Pancreas (tissue), 10 donors: ENCODE measurements at regions not wholly inside any gene's neighbourhood (a gene's known extent, or its start where the extent isn't known, plus 50 kb on each side); places are given as distances from the start of the nearest gene placed in this dataset.
A peak's percentile ranks its signal among the peaks of the same experiment; 100 is the strongest.

ENCODE experiments used
- ATAC-seq, 4 donors: fragments of 200-7000 bp; cut with Tn5 transposase; one replicate each; pipeline versions ENCODE4 v1.8.0 to v1.9.1; 2020; ENCODE audit warnings: mild to moderate bottlenecking in 4 of 4, moderate library complexity in 4 of 4
- DNase-seq, 6 donors: peaks; one replicate each; pipeline ENCODE4 v3.0.0-alpha.2; 2020
- FAIRE-seq: peaks from 2 replicates; lab custom pipeline; 2012; peaks lifted over from hg19 to GRCh38; lab: Jason Lieb, UNC
- H3K27ac ChIP-seq, 4 donors: fragments of 200-600 bp; sonication (generic); 1 replicate in 3 of 4; 2 replicates in 1 of 4; pipeline versions ENCODE4 v1.5.0 to v1.8.0; 2020
- H3K27me3 ChIP-seq, 4 donors: fragments of 200-600 bp; one replicate each; pipeline ENCODE4 v1.8.0; 2021
- H3K36me3 ChIP-seq, 3 donors: fragments of 200-600 bp; sonication (generic) in 1 of 3; one replicate each; pipeline versions ENCODE4 v1.5.0 to v1.8.0; 2020 to 2021
- H3K4me1 ChIP-seq, 3 donors: fragments of 200-600 bp; one replicate each; pipeline ENCODE4 v1.8.0; 2021
- H3K4me3 ChIP-seq, 4 donors: fragments of 200-600 bp; sonication (generic) in 2 of 4; one replicate each; pipeline versions ENCODE4 v1.5.0 to v1.8.0; 2020 to 2021
- H3K9me3 ChIP-seq, 4 donors: fragments of 200-600 bp; one replicate each; pipeline ENCODE4 v1.8.0; 2021
- WGBS, 2 donors: extraction: QIAGEN DNeasy Blood & Tissue Kit; methylation state at CpG; one replicate each; pipeline ENCODE4 v1.1.7; 2013; 5-methylcytosine and 5-hydroxymethylcytosine counted together
- intact Hi-C, 3 donors: fragments of 100-400 bp; cut with DNase I; formaldehyde crosslinking; loops; one replicate each; pipeline versions ENCODE4 v1.11.1 to v1.14.2; 2022
- TF ChIP-seq, protein P1 (sequence below), 4 donors: fragments of 200-600 bp; sonication (generic) in 3 of 4; IDR thresholded peaks; one replicate each; pipeline versions ENCODE4 v1.5.0 to v1.8.0; 2021; ENCODE audit warnings: antibody characterized with exemption in 4 of 4
- donor health status: healthy with polysubstance abuse.
- donor health status: DM: no; HTN: no; CAD: no; lungs with moderate emphysema.
- donor health status: DM: no; HTN: no; CAD: no.
- donor health status: control.
- donor health status: control.
- donor health status: Bipolar disorder and iron deficiency.
- donor health status: DM: yes; HTN: yes; CAD: no.
- donor health status: DM: no; HTN: no; CAD: no.
- donor health status: DM: no; HTN: no; CAD: no.
- donor health status: DM: yes; HTN: yes; CAD: no.

DNA sequence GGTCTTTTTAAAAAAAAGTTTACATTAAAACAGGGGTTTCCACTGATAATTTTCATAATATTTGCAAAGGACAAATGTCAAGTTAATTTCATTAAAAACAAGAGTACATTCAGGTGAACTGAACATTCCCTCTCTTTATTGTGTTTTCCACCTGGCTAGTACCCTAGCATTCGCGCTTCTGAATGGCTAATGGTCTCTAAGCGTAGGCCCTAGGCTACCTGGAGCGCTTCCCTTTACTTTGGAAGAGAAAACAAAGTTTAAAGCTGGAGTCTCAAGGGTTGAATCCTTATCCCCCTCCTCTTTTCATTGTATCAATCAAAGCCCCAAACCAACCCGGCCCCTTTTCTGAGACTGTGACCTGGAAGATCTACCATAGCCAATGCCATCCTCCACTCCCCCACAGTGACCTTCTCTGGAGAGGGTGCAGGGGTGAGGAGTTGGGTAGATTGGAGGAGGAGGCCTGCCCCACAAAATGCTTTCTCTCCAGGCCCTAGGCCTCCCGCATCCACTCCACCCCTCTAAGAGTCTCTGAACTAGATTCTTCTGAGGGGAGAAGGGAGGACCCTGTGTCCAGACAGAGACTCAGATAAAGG is 73.3 kb upstream of the TBCA start:
- TF ChIP-seq, protein P1, sequence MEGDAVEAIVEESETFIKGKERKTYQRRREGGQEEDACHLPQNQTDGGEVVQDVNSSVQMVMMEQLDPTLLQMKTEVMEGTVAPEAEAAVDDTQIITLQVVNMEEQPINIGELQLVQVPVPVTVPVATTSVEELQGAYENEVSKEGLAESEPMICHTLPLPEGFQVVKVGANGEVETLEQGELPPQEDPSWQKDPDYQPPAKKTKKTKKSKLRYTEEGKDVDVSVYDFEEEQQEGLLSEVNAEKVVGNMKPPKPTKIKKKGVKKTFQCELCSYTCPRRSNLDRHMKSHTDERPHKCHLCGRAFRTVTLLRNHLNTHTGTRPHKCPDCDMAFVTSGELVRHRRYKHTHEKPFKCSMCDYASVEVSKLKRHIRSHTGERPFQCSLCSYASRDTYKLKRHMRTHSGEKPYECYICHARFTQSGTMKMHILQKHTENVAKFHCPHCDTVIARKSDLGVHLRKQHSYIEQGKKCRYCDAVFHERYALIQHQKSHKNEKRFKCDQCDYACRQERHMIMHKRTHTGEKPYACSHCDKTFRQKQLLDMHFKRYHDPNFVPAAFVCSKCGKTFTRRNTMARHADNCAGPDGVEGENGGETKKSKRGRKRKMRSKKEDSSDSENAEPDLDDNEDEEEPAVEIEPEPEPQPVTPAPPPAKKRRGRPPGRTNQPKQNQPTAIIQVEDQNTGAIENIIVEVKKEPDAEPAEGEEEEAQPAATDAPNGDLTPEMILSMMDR (IDR thresholded peaks at IDR 0.05), result no peak
- H3K27ac ChIP-seq, result no peak overlapping the region
- H3K27me3 ChIP-seq, result peaks cover 0 to 8% (median 3%) of the 10 kb centered on the region in 4 donors
- no peaks in the 10 kb centered on the region for H3K36me3 ChIP-seq
- peaks cover 0 to 4% (median 0%) of the 10 kb centered on the region in 3 donors for H3K4me1 ChIP-seq
- 90 to 92% methylated on average over 6 of the region's 6 CpGs for WGBS, 2 donors
- H3K4me3 ChIP-seq, result no peak overlapping the region
- intact Hi-C loops, result no loop called here
- no peaks in the 10 kb centered on the region for H3K9me3 ChIP-seq
- DNase-seq (no peak), ATAC-seq (no peak), FAIRE-seq (no peak)

GRCh38 chr5:77847814-77848290 is 71.7 kb upstream of the TBCA start:
- Histone ChIP-seq H3K27ac (no peak overlapping the region), H3K27me3 (peaks cover 0 to 3% (median 0%) of the 10 kb centered on the region in 4 donors), H3K4me3 (no peak overlapping the region), H3K36me3 (no peaks in the 10 kb centered on the region), H3K9me3 (no peaks in the 10 kb centered on the region), H3K4me1 (peaks cover 0 to 4% (median 0%) of the 10 kb centered on the region in 3 donors)
- FAIRE-seq (no peak), ATAC-seq (no peak), DNase-seq (no peak)
- intact Hi-C loops, result no loop called here
- TF ChIP-seq, protein P1 (IDR thresholded peaks at IDR 0.05), result no peak
- 71 to 72% methylated on average over 7 of the region's 7 CpGs for WGBS, 2 donors

GRCh38 chr5:77847129-77847460 is 71.0 kb upstream of the TBCA start:
- FAIRE-seq (no peak), ATAC-seq (no peak), DNase-seq (no peak)
- no peak overlapping the region for H3K4me3 ChIP-seq
- WGBS, 2 donors, result 77% methylated on average over 9 of the region's 9 CpGs
- no peak overlapping the region for H3K27ac ChIP-seq
- H3K36me3 ChIP-seq, result no peaks in the 10 kb centered on the region
- intact Hi-C loops, result no loop called here
- peaks cover 0 to 4% (median 0%) of the 10 kb centered on the region in 3 donors for H3K4me1 ChIP-seq
- H3K9me3 ChIP-seq, result no peaks in the 10 kb centered on the region
- TF ChIP-seq, protein P1 (IDR thresholded peaks at IDR 0.05), result no peak
- peaks cover 0 to 3% (median 0%) of the 10 kb centered on the region in 4 donors for H3K27me3 ChIP-seq

- TF ChIP-seq, protein P1 (IDR thresholded peaks at IDR 0.05), result no peak
- Histone ChIP-seq H3K27ac (no peak overlapping the region), H3K4me1 (peaks cover 0 to 4% (median 0%) of the 10 kb centered on the region in 3 donors), H3K9me3 (no peaks in the 10 kb centered on the region), H3K27me3 (peaks cover 0 to 3% (median 0%) of the 10 kb centered on the region in 4 donors), H3K36me3 (no peaks in the 10 kb centered on the region), H3K4me3 (no peak overlapping the region)
- ATAC-seq (no peak), FAIRE-seq (no peak), DNase-seq (peak in 1 of 6 donors; percentile 47)
- intact Hi-C loops, result no loop called here
- WGBS, 2 donors, result 73 to 81% methylated on average over 29 of the region's 29 CpGs
Measured at GRCh38 chr5:77846422-77847128, 70.4 kb upstream of the TBCA start.

GRCh38 chr5:77845324-77845646 is 69.1 kb upstream of the TBCA start:
- ATAC-seq (no peak), FAIRE-seq (no peak), DNase-seq (no peak)
- H3K27me3 ChIP-seq, result peaks cover 0 to 3% (median 0%) of the 10 kb centered on the region in 4 donors
- 84 to 89% methylated on average over 5 of the region's 5 CpGs for WGBS, 2 donors
- TF ChIP-seq, protein P1 (IDR thresholded peaks at IDR 0.05), result no peak
- intact Hi-C loops, result no loop called here
- H3K4me3 ChIP-seq, result no peak overlapping the region
- H3K36me3 ChIP-seq, result no peaks in the 10 kb centered on the region
- peaks cover 0 to 4% (median 0%) of the 10 kb centered on the region in 3 donors for H3K4me1 ChIP-seq
- H3K9me3 ChIP-seq, result no peaks in the 10 kb centered on the region
- no peak overlapping the region for H3K27ac ChIP-seq
